GM18511 (cell line): ENCODE measurements at regions not wholly inside any gene's neighbourhood (a gene's known extent, or its start where the extent isn't known, plus 50 kb on each side); places are given as distances from the start of the nearest gene placed in this dataset.

Source experiments
- ATAC-seq: cut with Tn5 transposase; IDR thresholded peaks from one replicate; pipeline ENCODE4 v1.9.1; 2021; ENCODE audit warnings: mild to moderate bottlenecking, moderate library complexity; ENCODE audit not compliant: unreplicated experiment

GRCh38 chr5:175195698-175196656, 248.0 kb downstream of the DRD1 start:
- no peak for ATAC-seq

GRCh38 chr5:175181331-175181730, 262.7 kb downstream of the DRD1 start:
- no peak for ATAC-seq

- no peak for ATAC-seq
Observed at GRCh38 chr5:175170899-175171298, 273.1 kb downstream of the DRD1 start.

GRCh38 chr5:175168882-175169507, 275.0 kb downstream of the DRD1 start:
- no peak for ATAC-seq

- no peak for ATAC-seq
Observed at GRCh38 chr5:175166026-175166425, 278.0 kb downstream of the DRD1 start.

- no peak for ATAC-seq
Observed at GRCh38 chr5:175163586-175164275, 280.3 kb downstream of the DRD1 start.

- ATAC-seq: no peak
Observed at GRCh38 chr5:175162036-175162435, 281.9 kb downstream of the DRD1 start.

GRCh38 chr5:175159956-175160355, 284.0 kb downstream of the DRD1 start:
- no peak for ATAC-seq

GRCh38 chr5:175148636-175149172, 295.3 kb downstream of the DRD1 start:
- no peak for ATAC-seq

- ATAC-seq: no peak
Observed at GRCh38 chr5:175146733-175147132, 297.2 kb downstream of the DRD1 start.

- no peak for ATAC-seq
Observed at GRCh38 chr5:175141421-175141820, 302.6 kb downstream of the DRD1 start.

- no peak for ATAC-seq
Observed at GRCh38 chr5:175133185-175133584, 310.8 kb downstream of the DRD1 start.

- ATAC-seq: no peak
Observed at GRCh38 chr5:175131432-175131831, 312.6 kb downstream of the DRD1 start.

- no peak for ATAC-seq
Observed at GRCh38 chr5:175129619-175130018, 314.4 kb downstream of the DRD1 start.

- ATAC-seq: no peak
Observed at GRCh38 chr5:175129121-175129520, 314.9 kb downstream of the DRD1 start.

- no peak for ATAC-seq
Observed at GRCh38 chr5:175124821-175125220, 319.2 kb downstream of the DRD1 start.

GRCh38 chr5:175124251-175124813, 319.6 kb downstream of the DRD1 start:
- no peak for ATAC-seq

- ATAC-seq: no peak
Observed at GRCh38 chr5:175123542-175123941, 320.4 kb downstream of the DRD1 start.

GRCh38 chr5:175121457-175121856, 322.5 kb downstream of the DRD1 start:
- no peak for ATAC-seq

- no peak for ATAC-seq
Observed at GRCh38 chr5:175120412-175120811, 323.6 kb downstream of the DRD1 start.

- no peak for ATAC-seq
Observed at GRCh38 chr5:175118700-175119309, 325.2 kb downstream of the DRD1 start.
